ENCODE measurements at regions not wholly inside any gene's neighbourhood (a gene's known extent, or its start where the extent isn't known, plus 50 kb on each side); places are given as distances from the start of the nearest gene placed in this dataset.

GRCh38 chr1:218711001-218711400 lies 365.9 kb downstream of the TGFB2 start:
- H4K20me1 ChIP-seq (ENCODE audit: control insufficient read depth, insufficient read depth) = no peaks in the 10 kb centered on the region
- no peak overlapping the region for H3K27ac ChIP-seq (ENCODE audit: control insufficient read depth, insufficient read depth)
- H3K4me1 ChIP-seq (ENCODE audit: control insufficient read depth, insufficient read depth, low read length) = no peaks in the 10 kb centered on the region
- H3K4me2 ChIP-seq (ENCODE audit: control insufficient read depth, insufficient read depth) = no peak overlapping the region
- RAD21 ChIA-PET (ENCODE audit: unreplicated experiment) = no interaction called here
- no peak overlapping the region for H3K9ac ChIP-seq (ENCODE audit: control insufficient read depth, insufficient read depth, low read length)
- in situ Hi-C loops (cut with MboI) = no loop called here
- 0% methylated on average over 1 of the region's 1 CpG for WGBS (ENCODE audit: insufficient coverage, insufficient replicate concordance, low lambda C conversion rate, missing lambda C conversion rate)
- no peaks in the 10 kb centered on the region for H3K36me3 ChIP-seq (ENCODE audit: control insufficient read depth in 2 of 2, insufficient read depth in 2 of 2, low read length in 1 of 2)
- POLR2A ChIA-PET = no interaction called here
- no peaks in the 10 kb centered on the region for H3K9me3 ChIP-seq (replicated peaks; ENCODE audit: control insufficient read depth, insufficient read depth, low read length)
- H3K79me2 ChIP-seq (ENCODE audit: control insufficient read depth, insufficient read depth, low read length) = no peaks in the 10 kb centered on the region
- H3K27me3 ChIP-seq (replicated peaks in 1 of 2; ENCODE audit: control insufficient read depth in 2 of 2, insufficient read depth in 2 of 2, low read length in 1 of 2) = no peaks in the 10 kb centered on the region
- SMC1A ChIA-PET (ENCODE audit: uncharacterized antibody, unreplicated experiment) = no interaction called here
- intact Hi-C loops (cut with micrococcal nuclease; ENCODE audit: unreplicated experiment) = no loop called here
- DNase-seq (ENCODE audit: low read depth, low spot score) (no peak), ATAC-seq (no peak), FAIRE-seq (no peak)
- no peak overlapping the region for H2AFZ ChIP-seq (ENCODE audit: control insufficient read depth, low read depth, low read length)
- BruUV-seq (replicated peaks) = no TSS peak
- no peak overlapping the region for H3K4me3 ChIP-seq
- CTCF ChIA-PET = no interaction called here
- TF ChIP-seq PBX3 (IDR thresholded peaks at IDR 0.05; ENCODE audit: insufficient replicate concordance, low read depth, low read length) (no peak), TCF7 (IDR thresholded peaks at IDR 0.05; ENCODE audit: borderline replicate concordance) (no peak), CBFB (IDR thresholded peaks at IDR 0.05; ENCODE audit: low read depth) (no peak), ASH2L (IDR thresholded peaks at IDR 0.05; ENCODE audit: borderline replicate concordance, low read depth) (no peak), RFX5 (IDR thresholded peaks at IDR 0.05; ENCODE audit: low read depth, low read length) (no peak), BCL3 (IDR thresholded peaks at IDR 0.05; ENCODE audit: borderline replicate concordance, insufficient read depth, low read depth, low read length, poor library complexity, severe bottlenecking) (no peak), NFXL1 (IDR thresholded peaks at IDR 0.05; ENCODE audit: borderline replicate concordance) (no peak), CEBPZ (IDR thresholded peaks at IDR 0.05; ENCODE audit: low read depth, low read length) (no peak), CHD2 (IDR thresholded peaks at IDR 0.05; ENCODE audit: borderline replicate concordance, low read depth, low read length) (no peak), POLR2A (IDR thresholded peaks at IDR 0.05; ENCODE audit: low read depth, low read length) (no peak), JUNB (IDR thresholded peaks at IDR 0.05) (no peak), SP1 (IDR thresholded peaks at IDR 0.05; ENCODE audit: low read depth, low read length) (no peak), ZNF24 (IDR thresholded peaks at IDR 0.05) (no peak), USF1 (IDR thresholded peaks at IDR 0.05; ENCODE audit: borderline replicate concordance, extremely low read length, insufficient read depth, low read depth, low read length) (no peak), NR2C1 (IDR thresholded peaks at IDR 0.05) (no peak), ZNF687 (IDR thresholded peaks at IDR 0.05) (no peak)

Data from GM12878 (cell line).